ENCODE measurements at regions not wholly inside any gene's neighbourhood (a gene's known extent, or its start where the extent isn't known, plus 50 kb on each side); places are given as distances from the start of the nearest gene placed in this dataset.

GRCh38 chr22:48796310-48797015, 1031.2 kb downstream of the BRD1 start:
- no peak overlapping the region for H3K4me3 ChIP-seq
- TF ChIP-seq CTCF (IDR thresholded peaks at IDR 0.05), result no peak
- no peaks in the 10 kb centered on the region for H3K36me3 ChIP-seq
- no peak overlapping the region for H3K27ac ChIP-seq
- H3K4me1 ChIP-seq (ENCODE audit: control insufficient read depth in 1 of 2, low read depth in 2 of 2), result peaks cover 0 to 11% of the 10 kb centered on the region in 2 donors
- no peaks in the 10 kb centered on the region for H3K27me3 ChIP-seq (replicated peaks; ENCODE audit: insufficient read depth)
- ATAC-seq (ENCODE audit: insufficient number of reproducible peaks, low FRiP score, low read depth) (no peak), DNase-seq (ENCODE audit: low spot score) (no peak)
- H3K9me3 ChIP-seq, result no peaks in the 10 kb centered on the region

DNA sequence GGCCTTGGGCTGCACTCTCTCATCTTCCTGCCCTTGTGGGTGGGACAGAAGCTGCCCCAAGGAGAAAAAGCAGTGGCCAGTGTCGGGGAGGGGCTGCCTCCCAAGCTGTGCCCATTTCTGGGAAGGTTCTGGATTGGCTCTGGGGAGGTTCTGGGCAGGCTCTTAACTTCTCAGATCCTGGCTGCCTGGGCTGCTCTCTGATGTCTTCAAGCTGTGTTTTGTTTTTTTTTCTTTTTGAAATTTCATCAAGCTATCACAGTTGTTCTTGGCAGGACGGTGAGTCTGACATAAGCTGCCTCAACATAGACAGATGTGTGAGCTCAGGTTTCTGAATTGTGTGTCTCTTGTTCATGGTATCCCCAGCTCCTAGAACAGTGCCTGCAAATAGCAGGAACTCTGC, 1032.0 kb downstream of the BRD1 start:
- Histone ChIP-seq H3K27me3 (replicated peaks; ENCODE audit: insufficient read depth) (no peaks in the 10 kb centered on the region), H3K36me3 (no peaks in the 10 kb centered on the region), H3K9me3 (no peaks in the 10 kb centered on the region), H3K4me1 (ENCODE audit: control insufficient read depth in 1 of 2, low read depth in 2 of 2) (peaks cover 0 to 11% of the 10 kb centered on the region in 2 donors), H3K27ac (no peak overlapping the region), H3K4me3 (no peak overlapping the region)
- ATAC-seq (ENCODE audit: insufficient number of reproducible peaks, low FRiP score, low read depth) (no peak), DNase-seq (ENCODE audit: low spot score) (no peak)
- TF ChIP-seq CTCF (IDR thresholded peaks at IDR 0.05), result no peak

GRCh38 chr22:48794906-48795305, 1032.8 kb downstream of the BRD1 start:
- Histone ChIP-seq H3K27ac (no peak overlapping the region), H3K36me3 (no peaks in the 10 kb centered on the region), H3K9me3 (no peaks in the 10 kb centered on the region), H3K27me3 (replicated peaks; ENCODE audit: insufficient read depth) (no peaks in the 10 kb centered on the region), H3K4me1 (ENCODE audit: control insufficient read depth in 1 of 2, low read depth in 2 of 2) (peaks cover 0 to 11% of the 10 kb centered on the region in 2 donors), H3K4me3 (no peak overlapping the region)
- ATAC-seq (ENCODE audit: insufficient number of reproducible peaks, low FRiP score, low read depth), result no peak
- no peak for DNase-seq (ENCODE audit: low spot score)
- no peak for TF ChIP-seq CTCF (IDR thresholded peaks at IDR 0.05)

DNA sequence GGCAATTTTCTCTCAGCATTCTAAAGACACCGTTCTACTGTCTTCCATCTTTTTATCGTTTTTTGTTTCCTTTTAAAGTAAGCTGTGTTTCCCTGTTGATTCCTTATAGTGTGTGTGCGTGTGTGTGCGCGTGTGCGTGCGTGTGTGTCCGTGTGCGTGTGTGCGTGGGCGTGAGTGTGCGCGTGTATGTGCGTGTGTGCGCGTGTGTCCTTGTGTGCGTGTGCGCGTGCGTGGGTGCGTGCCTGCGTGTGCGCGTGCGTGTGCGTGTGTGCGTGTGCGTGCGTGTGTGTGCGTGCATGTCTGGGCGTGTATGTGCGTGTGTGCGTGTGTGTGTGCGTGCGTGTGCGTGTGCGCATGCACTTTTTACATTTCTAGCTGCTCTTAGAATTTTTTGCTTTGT, 1033.7 kb downstream of the BRD1 start:
- Histone ChIP-seq H3K9me3 (no peaks in the 10 kb centered on the region), H3K4me1 (ENCODE audit: control insufficient read depth in 1 of 2, low read depth in 2 of 2) (peaks cover 0 to 11% of the 10 kb centered on the region in 2 donors), H3K27me3 (replicated peaks; ENCODE audit: insufficient read depth) (no peaks in the 10 kb centered on the region), H3K27ac (no peak overlapping the region), H3K36me3 (no peaks in the 10 kb centered on the region), H3K4me3 (no peak overlapping the region)
- DNase-seq (ENCODE audit: low spot score), result no peak
- TF ChIP-seq CTCF (IDR thresholded peaks at IDR 0.05), result no peak
- ATAC-seq (ENCODE audit: insufficient number of reproducible peaks, low FRiP score, low read depth), result no peak

DNA sequence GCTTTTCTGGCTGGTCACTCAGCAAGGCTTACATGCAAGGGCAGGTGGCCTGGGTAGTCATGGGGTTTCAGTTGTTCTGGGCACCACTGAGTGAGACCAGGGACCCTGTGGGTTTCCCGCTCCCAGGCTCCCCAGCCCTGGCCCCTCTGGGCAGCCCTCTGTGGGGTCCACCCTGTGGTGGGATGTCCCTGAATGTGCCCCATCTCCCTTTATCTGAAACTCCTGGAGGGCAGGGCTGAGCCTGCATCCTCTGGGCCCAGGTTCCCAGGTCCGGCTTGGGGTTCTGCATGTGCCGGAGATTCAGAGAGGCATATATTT, 1041.0 kb downstream of the BRD1 start:
- Histone ChIP-seq H3K9me3 (no peaks in the 10 kb centered on the region), H3K36me3 (no peaks in the 10 kb centered on the region), H3K27ac (no peak overlapping the region), H3K27me3 (replicated peaks; ENCODE audit: insufficient read depth) (no peaks in the 10 kb centered on the region), H3K4me1 (ENCODE audit: control insufficient read depth in 1 of 2, low read depth in 2 of 2) (no peaks in the 10 kb centered on the region), H3K4me3 (no peak overlapping the region)
- no peak for TF ChIP-seq CTCF (IDR thresholded peaks at IDR 0.05)
- DNase-seq (ENCODE audit: low spot score) (no peak), ATAC-seq (ENCODE audit: insufficient number of reproducible peaks, low FRiP score, low read depth) (no peak)
